Endothelial cell of umbilical vein (primary cell): ENCODE measurements at regions not wholly inside any gene's neighbourhood (a gene's known extent, or its start where the extent isn't known, plus 50 kb on each side); places are given as distances from the start of the nearest gene placed in this dataset.

ENCODE experiments used
- BruUV-seq: library from RNA; stranded (reverse); fragments of 400-500 nt; replicated peaks from 2 replicates; lab custom pipeline; 2021; lab: Mats Ljungman, UMichigan
- CTCF ChIA-PET: fragments of 300-600, 350-600 bp; sonication (Branson Sonifier 250); formaldehyde crosslinking; loops from one replicate; lab custom pipeline; 2021; ENCODE audit warnings: antibody characterized with exemption, inconsistent platforms; lab: Charles Lee
- POLR2A ChIA-PET: fragments of 300-600, 350-600 bp; sonication (Branson Sonifier 250); formaldehyde crosslinking; loops from one replicate; lab custom pipeline; 2021; ENCODE audit warnings: antibody characterized with exemption, inconsistent platforms; lab: Charles Lee
- DNase-seq: peaks from one replicate; pipeline ENCODE4 v3.0.0-alpha.2; 2011; ENCODE audit warnings: low read depth, low spot score
- FAIRE-seq: peaks from 2 replicates; lab custom pipeline; 2011; peaks lifted over from hg19 to GRCh38; lab: Jason Lieb, UNC
- H2AFZ ChIP-seq: 2 replicates; pipeline ENCODE4 v1.6.0; 2012; ENCODE audit warnings: low read depth, low read length, control low read depth, inconsistent platforms
- H3K27ac ChIP-seq: 2 replicates; pipeline ENCODE4 v1.5.1; 2011; ENCODE audit warnings: low read depth, mild to moderate bottlenecking, control low read depth, low read length, moderate library complexity; ENCODE audit not compliant: insufficient read depth
- H3K27me3 ChIP-seq, 2 experiments: 2 replicates each; pipeline versions ENCODE4 v1.6.0 to v1.6.1; 2011; ENCODE audit warnings: low read length in 2 of 2, mixed read lengths in 1 of 2; ENCODE audit not compliant: control insufficient read depth in 2 of 2, insufficient read depth in 2 of 2
- H3K36me3 ChIP-seq, 2 experiments: 2 replicates in 1 of 2; 3 replicates in 1 of 2; pipeline ENCODE4 v1.5.1; 2011; ENCODE audit warnings: low read length in 2 of 2, mild to moderate bottlenecking in 1 of 2, moderate library complexity in 1 of 2; ENCODE audit not compliant: control insufficient read depth in 2 of 2, insufficient read depth in 2 of 2; ENCODE audit errors: extremely low read depth in 1 of 2
- H3K4me1 ChIP-seq: 3 replicates; pipeline ENCODE4 v1.5.1; 2011; ENCODE audit warnings: mild to moderate bottlenecking, low read length; ENCODE audit not compliant: control insufficient read depth, insufficient read depth; ENCODE audit errors: extremely low read depth
- H3K4me2 ChIP-seq: 2 replicates; pipeline ENCODE4 v1.6.1; 2011; ENCODE audit warnings: low read length, control low read depth, mixed read lengths; ENCODE audit not compliant: insufficient read depth
- H3K4me3 ChIP-seq, 3 experiments: fragments of 200-600 bp in 1 of 3; sonication (generic), shearing (Covaris generic) in 1 of 3; replicated peaks in 1 of 3; 2 replicates each; pipeline ENCODE4 v1.5.1; 2011 to 2016; ENCODE audit warnings: control low read depth in 3 of 3, low read length in 3 of 3, mild to moderate bottlenecking in 2 of 3, inconsistent platforms in 1 of 3, low read depth in 1 of 3, moderate library complexity in 1 of 3; ENCODE audit not compliant: insufficient read depth in 1 of 3
- H3K79me2 ChIP-seq: 2 replicates; pipeline ENCODE4 v1.6.0; 2012; ENCODE audit warnings: low read length, inconsistent platforms; ENCODE audit not compliant: control insufficient read depth, insufficient read depth
- H3K9ac ChIP-seq: replicated peaks from 2 replicates; pipeline ENCODE3; 2011; ENCODE audit warnings: low read length, control low read depth; ENCODE audit not compliant: insufficient read depth; ENCODE audit errors: extremely low read depth
- H3K9me1 ChIP-seq: replicated peaks from 3 replicates; pipeline ENCODE4 v1.6.0; 2011; ENCODE audit warnings: mild to moderate bottlenecking, low read length; ENCODE audit not compliant: control insufficient read depth, insufficient read depth; ENCODE audit errors: extremely low read depth
- H3K9me3 ChIP-seq: replicated peaks from 2 replicates; pipeline ENCODE4 v1.5.1; 2012; ENCODE audit warnings: low read length, inconsistent platforms; ENCODE audit not compliant: control insufficient read depth, insufficient read depth
- H4K20me1 ChIP-seq: replicated peaks from 2 replicates; pipeline ENCODE3; 2011; ENCODE audit warnings: mild to moderate bottlenecking, low read length; ENCODE audit not compliant: control insufficient read depth, insufficient read depth; ENCODE audit errors: extremely low read depth
- CTCF ChIP-seq, 2 donors: IDR thresholded peaks; 1 replicate in 1 of 2; 2 replicates in 1 of 2; pipeline ENCODE4 v1.5.1; 2011; ENCODE audit warnings: low read length in 2 of 2, mild to moderate bottlenecking in 2 of 2, moderate library complexity in 2 of 2, control low read depth in 1 of 2, inconsistent platforms in 1 of 2, low read depth in 1 of 2; ENCODE audit not compliant: insufficient read depth in 1 of 2; ENCODE audit errors: extremely low read depth in 1 of 2
- FOS ChIP-seq: IDR thresholded peaks from 2 replicates; pipeline ENCODE4 v1.6.1; 2011; ENCODE audit warnings: mild to moderate bottlenecking, low read length, moderate library complexity, borderline replicate concordance; ENCODE audit not compliant: insufficient read depth
- GATA2 ChIP-seq: IDR thresholded peaks from 2 replicates; pipeline ENCODE4 v1.7.0; 2011; ENCODE audit warnings: low read depth, mild to moderate bottlenecking, moderate library complexity, mixed read lengths, low read length; ENCODE audit not compliant: insufficient read length, insufficient read depth
- JUN ChIP-seq: IDR thresholded peaks from 2 replicates; pipeline ENCODE4 v1.6.1; 2011; ENCODE audit warnings: borderline replicate concordance, low read depth; ENCODE audit not compliant: insufficient read length, insufficient read depth
- MYC ChIP-seq: IDR thresholded peaks from one replicate; pipeline ENCODE4 v1.6.1; 2011; ENCODE audit warnings: mild to moderate bottlenecking, low read depth, low read length
- POLR2A ChIP-seq: IDR thresholded peaks from 2 replicates; pipeline ENCODE4 v1.6.1; 2012; ENCODE audit warnings: low read depth, mild to moderate bottlenecking, control low read depth, low read length
- dilution Hi-C: fragments of 300-500 bp; cut with MboI; formaldehyde crosslinking; loops from one replicate; pipeline ENCODE4 v1.15.0; 2019; ENCODE audit warnings: low sequenced_read_pairs; ENCODE audit not compliant: extremely low pct_ligation_motif_present
- intact Hi-C: fragments of 100-400 bp; cut with micrococcal nuclease; formaldehyde crosslinking; loops from one replicate; pipeline ENCODE4 v1.10.0; 2022
- TF ChIP-seq, protein P1 (sequence below): IDR thresholded peaks from 2 replicates; pipeline ENCODE4 v1.6.1; 2011; ENCODE audit not compliant: insufficient read depth, insufficient read length

DNA sequence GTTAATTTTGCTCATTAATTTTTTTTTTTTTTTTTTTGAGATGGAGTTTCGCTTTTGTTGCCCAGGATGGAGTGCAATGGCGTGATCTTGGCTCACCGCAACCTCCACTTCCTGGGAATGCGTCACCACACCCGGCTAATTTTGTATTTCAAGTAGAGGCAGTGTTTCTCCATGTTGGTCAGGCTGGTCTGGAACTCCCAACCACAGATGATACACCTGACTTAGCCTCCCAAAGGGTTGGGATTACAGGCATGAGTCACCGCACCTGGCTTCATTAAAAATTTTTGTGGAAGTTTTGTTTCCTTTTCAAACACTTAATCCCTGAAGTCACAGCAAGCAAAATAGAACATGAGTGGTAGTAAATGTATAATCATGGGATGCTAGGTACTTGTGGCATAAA is 857.2 kb upstream of the PHF14 start:
- no peak for TF ChIP-seq FOS
- TF ChIP-seq GATA2 = no peak
- TF ChIP-seq POLR2A = no peak
- no peak for TF ChIP-seq JUN
- TF ChIP-seq MYC = no peak
- TF ChIP-seq CTCF (IDR thresholded peaks at IDR 0.05; ENCODE audit: extremely low read depth in 1 of 2, insufficient read depth in 1 of 2, low read depth in 1 of 2, low read length in 2 of 2) = no peak
- TF ChIP-seq, protein P1, sequence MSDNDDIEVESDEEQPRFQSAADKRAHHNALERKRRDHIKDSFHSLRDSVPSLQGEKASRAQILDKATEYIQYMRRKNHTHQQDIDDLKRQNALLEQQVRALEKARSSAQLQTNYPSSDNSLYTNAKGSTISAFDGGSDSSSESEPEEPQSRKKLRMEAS = no peak
- H3K36me3 ChIP-seq = no peaks in the 10 kb centered on the region
- H2AFZ ChIP-seq = no peak overlapping the region
- dilution Hi-C loops (no loop called here), intact Hi-C loops (no loop called here)
- no peaks in the 10 kb centered on the region for H4K20me1 ChIP-seq
- H3K27ac ChIP-seq = no peak overlapping the region
- H3K9me1 ChIP-seq = no peaks in the 10 kb centered on the region
- no peak overlapping the region for H3K4me2 ChIP-seq
- H3K27me3 ChIP-seq = no peaks in the 10 kb centered on the region
- no peak overlapping the region for H3K4me3 ChIP-seq
- no peaks in the 10 kb centered on the region for H3K9me3 ChIP-seq
- no peaks in the 10 kb centered on the region for H3K4me1 ChIP-seq
- no peak overlapping the region for H3K9ac ChIP-seq
- DNase-seq (no peak), FAIRE-seq (no peak)
- CTCF ChIA-PET = interaction anchor here (0.6 kb wide), 1 partner anchor 14 kb away, joined by 3 read pairs; no protein-coding TSS in a partner anchor
- POLR2A ChIA-PET = no interaction called here
- H3K79me2 ChIP-seq = no peaks in the 10 kb centered on the region
- BruUV-seq = no TSS peak
